ENCODE measurements at regions not wholly inside any gene's neighbourhood (a gene's known extent, or its start where the extent isn't known, plus 50 kb on each side); places are given as distances from the start of the nearest gene placed in this dataset.

DNA sequence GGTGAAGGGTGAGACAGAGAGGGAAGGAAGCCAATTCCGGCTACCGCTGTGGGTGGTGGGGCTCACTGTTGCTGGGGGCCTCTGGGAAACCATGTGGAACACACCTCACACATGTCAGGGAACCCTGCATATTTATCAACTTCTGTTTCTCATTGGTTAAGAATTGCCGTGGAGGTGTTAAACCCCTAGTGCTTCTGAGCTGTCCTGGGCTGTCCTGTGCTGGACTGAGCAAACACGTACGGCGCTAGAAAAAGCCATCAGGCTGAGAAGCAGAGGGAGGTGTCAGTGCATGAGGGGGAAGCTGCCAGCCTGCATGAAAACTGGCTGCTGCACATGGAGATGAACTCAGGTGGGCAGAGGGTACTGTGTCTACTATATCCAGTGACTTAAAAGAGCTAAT, 103.9 kb upstream of the JAG1 start:
- Histone ChIP-seq H3K4me3 (no peak overlapping the region), H3K4me1 (replicated peaks; ENCODE audit: insufficient read depth) (no peaks in the 10 kb centered on the region), H2AFZ (no peak overlapping the region), H3K36me3 (ENCODE audit: low read depth) (no peaks in the 10 kb centered on the region), H3K9me3 (ENCODE audit: insufficient read depth, low read depth) (peaks cover 5% of the 10 kb centered on the region; the same call in 1 of the 2 replicates), H3K79me2 (ENCODE audit: low read depth) (no peaks in the 10 kb centered on the region), H3F3A (ENCODE audit: insufficient read depth, low read depth) (no peaks in the 10 kb centered on the region), H3K27ac (no peak overlapping the region), H3K4me2 (no peak overlapping the region), H3K9me2 (ENCODE audit: insufficient read depth) (no peaks in the 10 kb centered on the region), H4K20me1 (ENCODE audit: insufficient read depth) (no peaks in the 10 kb centered on the region), H3K27me3 (ENCODE audit: insufficient read depth, low read depth) (no peaks in the 10 kb centered on the region)
- no TSS peak for BruUV-seq (replicated peaks)
- DNase-seq: no peak
- POLR2A ChIA-PET (ENCODE audit: unreplicated experiment): interaction anchor here (0.6 kb wide), 1 partner anchor 79 kb away, joined by 3 read pairs; no protein-coding TSS in a partner anchor
- CTCF ChIA-PET: no interaction called here
- no peak for TF ChIP-seq EZH2 (IDR thresholded peaks at IDR 0.05; ENCODE audit: low read depth)
- TF ChIP-seq, protein P1, sequence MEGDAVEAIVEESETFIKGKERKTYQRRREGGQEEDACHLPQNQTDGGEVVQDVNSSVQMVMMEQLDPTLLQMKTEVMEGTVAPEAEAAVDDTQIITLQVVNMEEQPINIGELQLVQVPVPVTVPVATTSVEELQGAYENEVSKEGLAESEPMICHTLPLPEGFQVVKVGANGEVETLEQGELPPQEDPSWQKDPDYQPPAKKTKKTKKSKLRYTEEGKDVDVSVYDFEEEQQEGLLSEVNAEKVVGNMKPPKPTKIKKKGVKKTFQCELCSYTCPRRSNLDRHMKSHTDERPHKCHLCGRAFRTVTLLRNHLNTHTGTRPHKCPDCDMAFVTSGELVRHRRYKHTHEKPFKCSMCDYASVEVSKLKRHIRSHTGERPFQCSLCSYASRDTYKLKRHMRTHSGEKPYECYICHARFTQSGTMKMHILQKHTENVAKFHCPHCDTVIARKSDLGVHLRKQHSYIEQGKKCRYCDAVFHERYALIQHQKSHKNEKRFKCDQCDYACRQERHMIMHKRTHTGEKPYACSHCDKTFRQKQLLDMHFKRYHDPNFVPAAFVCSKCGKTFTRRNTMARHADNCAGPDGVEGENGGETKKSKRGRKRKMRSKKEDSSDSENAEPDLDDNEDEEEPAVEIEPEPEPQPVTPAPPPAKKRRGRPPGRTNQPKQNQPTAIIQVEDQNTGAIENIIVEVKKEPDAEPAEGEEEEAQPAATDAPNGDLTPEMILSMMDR (conservative IDR thresholded peaks at IDR 0.05): no peak
- intact Hi-C loops (cut with micrococcal nuclease; ENCODE audit: unreplicated experiment): no loop called here

DNA sequence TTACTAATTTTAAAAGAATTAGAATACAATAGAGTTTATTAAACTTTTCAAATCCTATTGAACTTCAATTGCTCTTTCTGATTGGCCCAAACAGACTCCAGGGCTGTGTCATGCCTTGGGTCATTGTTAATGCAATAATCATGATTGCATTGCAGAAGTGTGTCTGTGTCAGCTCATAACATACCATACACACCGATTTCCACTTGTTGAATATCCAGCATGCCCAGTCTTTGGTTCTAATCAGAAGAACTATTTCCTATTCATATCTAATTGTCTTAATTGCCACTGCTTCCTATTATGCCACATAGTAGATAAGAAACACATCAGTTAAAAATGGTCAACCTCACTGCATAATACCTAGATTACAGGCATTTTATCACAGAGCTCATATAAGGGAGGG, 106.1 kb upstream of the JAG1 start:
- no TSS peak for BruUV-seq (replicated peaks)
- H3K27me3 ChIP-seq (ENCODE audit: insufficient read depth, low read depth): no peaks in the 10 kb centered on the region
- no peak for DNase-seq
- no peak overlapping the region for H3K4me2 ChIP-seq
- TF ChIP-seq, protein P1 (conservative IDR thresholded peaks at IDR 0.05): no peak
- no peak for TF ChIP-seq EZH2 (IDR thresholded peaks at IDR 0.05; ENCODE audit: low read depth)
- ChIA-PET POLR2A (ENCODE audit: unreplicated experiment) (no interaction called here), CTCF (no interaction called here)
- H4K20me1 ChIP-seq (ENCODE audit: insufficient read depth): no peaks in the 10 kb centered on the region
- H3K79me2 ChIP-seq (ENCODE audit: low read depth): no peaks in the 10 kb centered on the region
- H3K9me3 ChIP-seq (ENCODE audit: insufficient read depth, low read depth): peaks cover 5% of the 10 kb centered on the region; the same call in 1 of the 2 replicates
- no peaks in the 10 kb centered on the region for H3K9me2 ChIP-seq (ENCODE audit: insufficient read depth)
- no peaks in the 10 kb centered on the region for H3K4me1 ChIP-seq (replicated peaks; ENCODE audit: insufficient read depth)
- no peak overlapping the region for H3K4me3 ChIP-seq
- no peaks in the 10 kb centered on the region for H3K36me3 ChIP-seq (ENCODE audit: low read depth)
- H3K27ac ChIP-seq: no peak overlapping the region
- no peak overlapping the region for H2AFZ ChIP-seq
- no peaks in the 10 kb centered on the region for H3F3A ChIP-seq (ENCODE audit: insufficient read depth, low read depth)
- intact Hi-C loops (cut with micrococcal nuclease; ENCODE audit: unreplicated experiment): no loop called here

DNA sequence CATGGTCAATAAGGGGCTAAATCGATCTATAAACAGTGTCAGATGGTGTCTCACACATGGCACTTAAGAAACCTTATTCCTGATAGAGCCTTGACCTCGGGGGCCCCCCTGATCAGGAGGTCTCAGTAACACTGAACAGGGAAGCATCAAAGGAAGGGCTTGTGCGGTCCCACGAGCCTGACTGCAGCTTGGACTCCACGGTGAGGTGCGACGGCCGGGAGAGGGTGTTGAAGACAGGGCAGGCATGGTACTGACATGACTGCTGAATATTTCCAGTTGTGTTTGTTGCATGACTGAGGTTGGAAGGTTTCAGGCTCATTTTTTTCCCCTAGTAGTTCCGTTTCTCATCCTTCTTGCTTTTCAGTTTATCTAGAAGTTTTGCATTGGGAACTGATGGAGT, 107.1 kb upstream of the JAG1 start:
- no peaks in the 10 kb centered on the region for H3K4me1 ChIP-seq (replicated peaks; ENCODE audit: insufficient read depth)
- POLR2A ChIA-PET (ENCODE audit: unreplicated experiment): interaction anchor here (0.7 kb wide), 1 partner anchor 146 kb away, joined by 4 read pairs; no protein-coding TSS in a partner anchor
- BruUV-seq (replicated peaks): no TSS peak
- no peaks in the 10 kb centered on the region for H3K36me3 ChIP-seq (ENCODE audit: low read depth)
- CTCF ChIA-PET: no interaction called here
- H3K27me3 ChIP-seq (ENCODE audit: insufficient read depth, low read depth): no peaks in the 10 kb centered on the region
- intact Hi-C loops (cut with micrococcal nuclease; ENCODE audit: unreplicated experiment): no loop called here
- DNase-seq: no peak
- no peaks in the 10 kb centered on the region for H3F3A ChIP-seq (ENCODE audit: insufficient read depth, low read depth)
- H3K9me2 ChIP-seq (ENCODE audit: insufficient read depth): no peaks in the 10 kb centered on the region
- H4K20me1 ChIP-seq (ENCODE audit: insufficient read depth): no peaks in the 10 kb centered on the region
- no peak overlapping the region for H3K4me2 ChIP-seq
- no peak overlapping the region for H3K27ac ChIP-seq
- no peak for TF ChIP-seq EZH2 (IDR thresholded peaks at IDR 0.05; ENCODE audit: low read depth)
- TF ChIP-seq, protein P1 (conservative IDR thresholded peaks at IDR 0.05): no peak
- no peak overlapping the region for H2AFZ ChIP-seq
- no peaks in the 10 kb centered on the region for H3K9me3 ChIP-seq (ENCODE audit: insufficient read depth, low read depth)
- H3K4me3 ChIP-seq: no peak overlapping the region
- H3K79me2 ChIP-seq (ENCODE audit: low read depth): no peaks in the 10 kb centered on the region
